ENCODE measurements at regions not wholly inside any gene's neighbourhood (a gene's known extent, or its start where the extent isn't known, plus 50 kb on each side); places are given as distances from the start of the nearest gene placed in this dataset.

DNA sequence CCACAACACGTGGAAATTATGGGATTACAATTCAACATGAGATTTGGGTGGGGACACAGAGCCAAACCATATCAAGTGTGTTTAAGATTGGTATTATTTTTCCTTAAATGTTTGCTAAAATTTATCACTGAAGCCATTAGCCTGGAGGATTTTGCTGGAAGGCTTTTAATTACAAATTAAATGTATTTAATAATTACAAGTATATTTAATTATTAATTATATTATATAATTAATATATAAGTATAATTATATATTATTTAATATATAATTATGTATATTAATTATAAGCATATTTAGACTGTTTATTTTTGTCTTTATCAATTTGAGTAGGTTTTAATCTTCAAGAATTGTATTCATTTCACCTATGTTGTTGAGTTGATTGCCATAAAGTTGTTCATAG, 427.4 kb upstream of the FLRT2 start:
- TF ChIP-seq, protein P1, sequence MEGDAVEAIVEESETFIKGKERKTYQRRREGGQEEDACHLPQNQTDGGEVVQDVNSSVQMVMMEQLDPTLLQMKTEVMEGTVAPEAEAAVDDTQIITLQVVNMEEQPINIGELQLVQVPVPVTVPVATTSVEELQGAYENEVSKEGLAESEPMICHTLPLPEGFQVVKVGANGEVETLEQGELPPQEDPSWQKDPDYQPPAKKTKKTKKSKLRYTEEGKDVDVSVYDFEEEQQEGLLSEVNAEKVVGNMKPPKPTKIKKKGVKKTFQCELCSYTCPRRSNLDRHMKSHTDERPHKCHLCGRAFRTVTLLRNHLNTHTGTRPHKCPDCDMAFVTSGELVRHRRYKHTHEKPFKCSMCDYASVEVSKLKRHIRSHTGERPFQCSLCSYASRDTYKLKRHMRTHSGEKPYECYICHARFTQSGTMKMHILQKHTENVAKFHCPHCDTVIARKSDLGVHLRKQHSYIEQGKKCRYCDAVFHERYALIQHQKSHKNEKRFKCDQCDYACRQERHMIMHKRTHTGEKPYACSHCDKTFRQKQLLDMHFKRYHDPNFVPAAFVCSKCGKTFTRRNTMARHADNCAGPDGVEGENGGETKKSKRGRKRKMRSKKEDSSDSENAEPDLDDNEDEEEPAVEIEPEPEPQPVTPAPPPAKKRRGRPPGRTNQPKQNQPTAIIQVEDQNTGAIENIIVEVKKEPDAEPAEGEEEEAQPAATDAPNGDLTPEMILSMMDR (IDR thresholded peaks at IDR 0.05; ENCODE audit: poor library complexity, severe bottlenecking), result no peak
- TF ChIP-seq EZH2 (IDR thresholded peaks at IDR 0.05; ENCODE audit: borderline replicate concordance, insufficient read depth, low read length, poor library complexity, severe bottlenecking), result no peak
